ENCODE measurements at regions not wholly inside any gene's neighbourhood (a gene's known extent, or its start where the extent isn't known, plus 50 kb on each side); places are given as distances from the start of the nearest gene placed in this dataset.

- no peak for DNase-seq
These were observed 179.0 kb upstream of the RASGEF1B start for GRCh38 chr4:81650606-81651242.

GRCh38 chr4:81648576-81649275 lies 177.0 kb upstream of the RASGEF1B start:
- peak in 1 of 2 donors; percentile 9 for DNase-seq

- DNase-seq = no peak
These were observed 175.7 kb upstream of the RASGEF1B start for GRCh38 chr4:81647388-81647787.

- no peak for DNase-seq
These were observed 170.8 kb upstream of the RASGEF1B start for GRCh38 chr4:81642543-81642942.

- DNase-seq = no peak
These were observed 167.5 kb upstream of the RASGEF1B start for GRCh38 chr4:81639248-81639647.

- no peak for DNase-seq
These were observed 167.0 kb upstream of the RASGEF1B start for GRCh38 chr4:81638698-81639097.

GRCh38 chr4:81635739-81636138 lies 164.0 kb upstream of the RASGEF1B start:
- DNase-seq = no peak

- no peak for DNase-seq
These were observed 163.3 kb upstream of the RASGEF1B start for GRCh38 chr4:81634766-81635549.

GRCh38 chr4:81634165-81634564 lies 162.5 kb upstream of the RASGEF1B start:
- DNase-seq = no peak

- DNase-seq = no peak
These were observed 161.0 kb upstream of the RASGEF1B start for GRCh38 chr4:81632581-81633299.

GRCh38 chr4:81631958-81632441 lies 160.3 kb upstream of the RASGEF1B start:
- DNase-seq = no peak

- DNase-seq = no peak
These were observed 157.7 kb upstream of the RASGEF1B start for GRCh38 chr4:81629366-81629765.

- no peak for DNase-seq
These were observed 156.8 kb upstream of the RASGEF1B start for GRCh38 chr4:81628489-81628888.

- DNase-seq = no peak
These were observed 155.9 kb upstream of the RASGEF1B start for GRCh38 chr4:81627590-81627989.

- DNase-seq = no peak
These were observed 155.1 kb upstream of the RASGEF1B start for GRCh38 chr4:81626851-81627250.

GRCh38 chr4:81625422-81626417 lies 154.0 kb upstream of the RASGEF1B start:
- no peak for DNase-seq

- DNase-seq = no peak
These were observed 151.7 kb upstream of the RASGEF1B start for GRCh38 chr4:81623434-81623833.

GRCh38 chr4:81622474-81623184 lies 150.9 kb upstream of the RASGEF1B start:
- no peak for DNase-seq

- no peak for DNase-seq
These were observed 150.3 kb upstream of the RASGEF1B start for GRCh38 chr4:81622028-81622427.

GRCh38 chr4:81621490-81621889 lies 149.8 kb upstream of the RASGEF1B start:
- DNase-seq = no peak

- DNase-seq = no peak
These were observed 148.7 kb upstream of the RASGEF1B start for GRCh38 chr4:81620442-81620841.
